ENCODE measurements at regions not wholly inside any gene's neighbourhood (a gene's known extent, or its start where the extent isn't known, plus 50 kb on each side); places are given as distances from the start of the nearest gene placed in this dataset.

GRCh38 chr3:154898443-154898842 is 181.7 kb upstream of the MME start:
- no peak for TF ChIP-seq CTCF (IDR thresholded peaks at IDR 0.05)
- TF ChIP-seq EZH2 (IDR thresholded peaks at IDR 0.05; ENCODE audit: borderline replicate concordance, insufficient read depth, low read depth, low read length, poor library complexity, severe bottlenecking), result no peak

All from B cell (primary cell).